ENCODE measurements at regions not wholly inside any gene's neighbourhood (a gene's known extent, or its start where the extent isn't known, plus 50 kb on each side); places are given as distances from the start of the nearest gene placed in this dataset.

- no peaks in the 10 kb centered on the region for H3K9me3 ChIP-seq (ENCODE audit: low read length)
- TF ChIP-seq EZH2phosphoT487 (IDR thresholded peaks at IDR 0.05; ENCODE audit: borderline replicate concordance, low read depth, low read length) (no peak), CTCF (conservative IDR thresholded peaks at IDR 0.05; ENCODE audit: low read length) (no peak)
- H3K4me3 ChIP-seq (ENCODE audit: low read depth, low read length, poor library complexity, severe bottlenecking): no peak overlapping the region
- H3K4me1 ChIP-seq (ENCODE audit: insufficient read depth, low read length, poor library complexity, severe bottlenecking): no peaks in the 10 kb centered on the region
- no peak overlapping the region for H3K27ac ChIP-seq (ENCODE audit: low read depth, low read length, poor library complexity, severe bottlenecking)
- no peaks in the 10 kb centered on the region for H3K79me2 ChIP-seq (ENCODE audit: insufficient read depth, low read depth, low read length)
- no TSS peak for BruUV-seq (replicated peaks)
- H3K9me2 ChIP-seq (ENCODE audit: insufficient read depth, low read length): no peaks in the 10 kb centered on the region
- no peak for DNase-seq (ENCODE audit: low spot score)
- no peaks in the 10 kb centered on the region for H3K36me3 ChIP-seq (ENCODE audit: insufficient read depth, low read length)
- no peak overlapping the region for H2AFZ ChIP-seq (ENCODE audit: low read length)
- ChIA-PET CTCF (ENCODE audit: unreplicated experiment) (no interaction called here), POLR2A (interaction anchor here (0.6 kb wide), 3 partner anchors 9 to 507 kb away, joined by 3 to 5 read pairs (median 4); no protein-coding TSS in a partner anchor)
- intact Hi-C loops (cut with micrococcal nuclease; ENCODE audit: unreplicated experiment): no loop called here
- H3K4me2 ChIP-seq (ENCODE audit: low read length): no peak overlapping the region
- no peaks in the 10 kb centered on the region for H4K20me1 ChIP-seq (ENCODE audit: insufficient read depth, low read length)
These were observed 231.7 kb downstream of the ZNF516 start for GRCh38 chr18:76263046-76264005.

- DNase-seq (ENCODE audit: low spot score): no peak
- no peaks in the 10 kb centered on the region for H3K9me2 ChIP-seq (ENCODE audit: insufficient read depth, low read length)
- H3K27ac ChIP-seq (ENCODE audit: low read depth, low read length, poor library complexity, severe bottlenecking): no peak overlapping the region
- TF ChIP-seq CTCF (conservative IDR thresholded peaks at IDR 0.05; ENCODE audit: low read length): no peak
- TF ChIP-seq EZH2phosphoT487 (IDR thresholded peaks at IDR 0.05; ENCODE audit: borderline replicate concordance, low read depth, low read length): no peak
- ChIA-PET CTCF (ENCODE audit: unreplicated experiment) (interaction anchor here (0.6 kb wide), 1 partner anchor 1289 kb away, joined by 4 read pairs; no protein-coding TSS in a partner anchor), POLR2A (interaction anchor here (0.7 kb wide), 1 partner anchor 444 kb away, joined by 7 read pairs; no protein-coding TSS in a partner anchor)
- no peaks in the 10 kb centered on the region for H4K20me1 ChIP-seq (ENCODE audit: insufficient read depth, low read length)
- H3K79me2 ChIP-seq (ENCODE audit: insufficient read depth, low read depth, low read length): no peaks in the 10 kb centered on the region
- H3K9me3 ChIP-seq (ENCODE audit: low read length): no peaks in the 10 kb centered on the region
- no peak overlapping the region for H3K4me2 ChIP-seq (ENCODE audit: low read length)
- intact Hi-C loops (cut with micrococcal nuclease; ENCODE audit: unreplicated experiment): no loop called here
- no peaks in the 10 kb centered on the region for H3K36me3 ChIP-seq (ENCODE audit: insufficient read depth, low read length)
- no peaks in the 10 kb centered on the region for H3K4me1 ChIP-seq (ENCODE audit: insufficient read depth, low read length, poor library complexity, severe bottlenecking)
- H2AFZ ChIP-seq (ENCODE audit: low read length): no peak overlapping the region
- H3K4me3 ChIP-seq (ENCODE audit: low read depth, low read length, poor library complexity, severe bottlenecking): no peak overlapping the region
- BruUV-seq (replicated peaks): no TSS peak
These were observed 234.0 kb downstream of the ZNF516 start for GRCh38 chr18:76260941-76261472.
